Small intestine (tissue), 7 donors: ENCODE measurements at regions not wholly inside any gene's neighbourhood (a gene's known extent, or its start where the extent isn't known, plus 50 kb on each side); places are given as distances from the start of the nearest gene placed in this dataset.
"Not testable (repeated sequence)": the region's sequence is repeated elsewhere in the genome, so short reads cannot be mapped to it uniquely, and the experiment has no call there.

ENCODE experiments used
- DNase-seq, 2 donors: peaks; one replicate each; pipeline versions ENCODE4 v3.0.0 to v3.0.0-alpha.2; 2013
- FAIRE-seq: peaks from 2 replicates; lab custom pipeline; 2012; peaks lifted over from hg19 to GRCh38; lab: Jason Lieb, UNC
- H3K27ac ChIP-seq, 3 donors: one replicate each; pipeline ENCODE4 v1.5.1; 2013; ENCODE audit warnings: low read length in 2 of 3, mild to moderate bottlenecking in 2 of 3, control low read depth in 1 of 3, inconsistent platforms in 1 of 3, low read depth in 1 of 3, moderate library complexity in 1 of 3
- H3K27me3 ChIP-seq, 3 donors: one replicate each; pipeline ENCODE4 v1.6.1; 2013; ENCODE audit warnings: low read length in 3 of 3, inconsistent platforms in 1 of 3; ENCODE audit not compliant: control insufficient read depth in 3 of 3, insufficient read depth in 3 of 3
- H3K36me3 ChIP-seq, 3 donors: one replicate each; pipeline ENCODE4 v1.6.1; 2013; ENCODE audit warnings: low read length in 3 of 3, inconsistent platforms in 1 of 3, low read depth in 1 of 3, mild to moderate bottlenecking in 1 of 3, moderate library complexity in 1 of 3; ENCODE audit not compliant: control insufficient read depth in 3 of 3, insufficient read depth in 2 of 3
- H3K4me1 ChIP-seq, 3 donors: one replicate each; pipeline ENCODE4 v1.6.1; 2013; ENCODE audit warnings: low read length in 2 of 3, inconsistent platforms in 1 of 3, low read depth in 1 of 3, mild to moderate bottlenecking in 1 of 3, moderate library complexity in 1 of 3; ENCODE audit not compliant: control insufficient read depth in 3 of 3, insufficient read depth in 2 of 3
- H3K4me3 ChIP-seq, 3 donors: one replicate each; pipeline ENCODE4 v1.5.1; 2013; ENCODE audit warnings: low read length in 3 of 3, control low read depth in 1 of 3, inconsistent platforms in 1 of 3, low read depth in 1 of 3, mild to moderate bottlenecking in 1 of 3, moderate library complexity in 1 of 3
- H3K9me3 ChIP-seq, 2 donors: one replicate each; pipeline ENCODE4 v1.6.1; 2013; ENCODE audit warnings: low read depth in 1 of 2, low read length in 1 of 2; ENCODE audit not compliant: control insufficient read depth in 2 of 2, insufficient read depth in 1 of 2
- WGBS, 3 donors: extraction: QIAGEN DNeasy Blood & Tissue Kit; methylation state at CpG; one replicate each; pipeline ENCODE4 v1.1.7; 2013; 5-methylcytosine and 5-hydroxymethylcytosine counted together
- donor health status: healthy with polysubstance abuse.
- donor health status: control.
- donor health status: control.
- donor health status: Bipolar disorder and iron deficiency.
- donor health status: healthy.

DNA sequence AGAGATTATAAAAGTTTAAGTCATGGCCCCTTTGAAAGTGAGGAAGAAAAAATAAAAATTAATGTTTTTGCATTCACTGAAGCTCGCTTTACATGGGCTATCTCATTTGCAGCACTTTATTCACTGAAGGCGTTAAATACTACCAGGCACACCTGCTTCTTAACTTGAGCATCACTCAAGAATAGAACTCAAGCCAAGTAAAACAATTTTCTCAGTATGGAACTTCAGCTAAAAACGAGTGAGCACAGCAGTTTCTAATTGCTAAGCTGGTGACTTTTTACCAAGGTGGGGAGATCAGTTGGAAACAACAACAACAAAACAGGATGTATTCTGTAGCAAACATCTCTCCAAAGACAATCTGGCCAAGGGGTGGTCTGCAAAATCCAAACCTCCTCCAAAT is 405.6 kb downstream of the RAB38 start:
- WGBS, 3 donors, result 56 to 66% (median 65%) methylated on average over 3 of the region's 3 CpGs
- H3K27ac ChIP-seq, result no peak overlapping the region
- FAIRE-seq, result no peak

DNA sequence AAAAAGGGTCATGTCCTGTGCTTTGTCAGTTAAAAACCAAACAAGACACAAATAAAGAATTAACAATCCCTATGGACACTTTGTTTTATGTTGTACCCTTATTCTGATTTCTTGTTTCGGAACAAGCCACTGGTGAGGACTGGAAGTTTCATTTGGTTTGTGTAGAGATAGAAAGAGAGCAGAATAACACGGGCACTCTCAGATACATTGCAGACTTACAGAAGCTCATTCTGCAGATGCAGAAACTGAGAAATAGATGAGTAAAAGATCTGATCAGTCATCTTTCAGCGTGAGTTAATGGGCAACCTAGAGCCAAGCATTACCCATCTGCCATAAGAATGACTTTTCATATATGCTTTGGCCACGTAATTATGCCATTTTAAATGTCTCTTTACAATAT is 407.6 kb downstream of the RAB38 start:
- H3K27ac ChIP-seq, result no peak overlapping the region
- WGBS, 3 donors, result 67 to 80% (median 67%) methylated on average over 4 of the region's 4 CpGs

More for the DNA sequence above, 405.6 kb downstream of the RAB38 start:
- Histone ChIP-seq H3K36me3 (no peaks in the 10 kb centered on the region), H3K9me3 (no peaks in the 10 kb centered on the region), H3K27me3 (no peaks in the 10 kb centered on the region), H3K4me1 (no peaks in the 10 kb centered on the region), H3K4me3 (no peak overlapping the region)
- DNase-seq, result no peak

DNA sequence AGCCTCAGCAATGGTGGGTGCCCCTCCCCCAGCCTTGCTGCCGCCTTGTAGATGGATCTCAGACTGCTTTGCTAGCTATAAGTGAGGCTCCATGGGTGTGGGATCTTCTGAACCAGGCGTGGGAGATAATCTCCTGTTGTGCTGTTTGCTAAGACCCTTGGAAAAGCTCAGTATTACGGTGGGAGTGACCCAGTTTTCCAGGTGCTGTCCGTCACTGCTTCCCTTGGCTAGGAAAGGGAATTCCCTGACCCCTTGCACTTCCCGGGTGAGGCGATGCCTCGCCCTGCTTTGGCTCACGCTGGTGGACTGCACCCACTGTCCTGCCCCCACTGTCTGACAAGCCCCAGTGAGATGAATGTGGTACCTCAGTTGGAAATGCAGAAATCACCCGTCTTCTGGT is 411.2 kb downstream of the RAB38 start:
- WGBS, 3 donors, result 73 to 78% (median 74%) methylated on average over 9 of the region's 9 CpGs
- DNase-seq, H3K27ac ChIP-seq, H3K4me1 ChIP-seq, H3K4me3 ChIP-seq, H3K9me3 ChIP-seq, FAIRE-seq, H3K27me3 ChIP-seq, H3K36me3 ChIP-seq: not testable (repeated sequence)

More for the DNA sequence above, 407.6 kb downstream of the RAB38 start:
- no peaks in the 10 kb centered on the region for H3K4me1 ChIP-seq
- DNase-seq, result no peak
- no peak for FAIRE-seq
- H3K4me3 ChIP-seq, result no peak overlapping the region
- H3K27me3 ChIP-seq, result no peaks in the 10 kb centered on the region
- no peaks in the 10 kb centered on the region for H3K36me3 ChIP-seq
- H3K9me3 ChIP-seq, result no peaks in the 10 kb centered on the region

DNA sequence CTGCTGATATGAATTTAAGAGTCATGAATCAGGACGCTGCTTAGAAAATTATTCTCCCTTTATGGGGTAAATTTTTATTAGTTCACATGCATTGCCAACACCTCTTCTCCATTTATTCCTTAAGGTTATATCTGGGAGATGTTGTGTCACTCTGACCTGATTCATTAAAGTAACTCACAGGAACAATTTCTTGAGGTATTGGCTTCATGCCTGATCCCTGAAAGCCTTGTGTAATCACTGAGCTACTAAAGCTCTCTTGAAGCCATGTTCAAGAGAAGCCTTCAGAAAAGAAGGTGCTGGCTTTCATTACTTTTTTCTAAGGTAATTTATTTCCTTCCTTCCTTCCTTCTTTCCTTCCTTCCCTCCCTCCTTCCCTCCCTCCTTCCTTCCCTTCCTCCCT is 420.6 kb downstream of the RAB38 start:
- FAIRE-seq, result no peak

GRCh38 chr11:87753143-87753542 is 422.1 kb downstream of the RAB38 start:
- no peaks in the 10 kb centered on the region for H3K9me3 ChIP-seq
- 73 to 87% (median 82%) methylated on average over 2 of the region's 2 CpGs for WGBS, 3 donors
- H3K27me3 ChIP-seq, result no peaks in the 10 kb centered on the region
- FAIRE-seq, result no peak
- no peak overlapping the region for H3K27ac ChIP-seq
- H3K36me3 ChIP-seq, result no peaks in the 10 kb centered on the region
- no peak overlapping the region for H3K4me3 ChIP-seq
- H3K4me1 ChIP-seq, result no peaks in the 10 kb centered on the region
- no peak for DNase-seq

More for the DNA sequence above, 420.6 kb downstream of the RAB38 start:
- no peaks in the 10 kb centered on the region for H3K36me3 ChIP-seq
- H3K4me1 ChIP-seq, result no peaks in the 10 kb centered on the region
- no peak overlapping the region for H3K27ac ChIP-seq
- WGBS, 3 donors, result 73 to 85% (median 84%) methylated on average over 1 of the region's 1 CpG
- no peak for DNase-seq
- no peak overlapping the region for H3K4me3 ChIP-seq
- peaks cover 0 to 1% of the 10 kb centered on the region in 2 donors for H3K9me3 ChIP-seq
- no peaks in the 10 kb centered on the region for H3K27me3 ChIP-seq

DNA sequence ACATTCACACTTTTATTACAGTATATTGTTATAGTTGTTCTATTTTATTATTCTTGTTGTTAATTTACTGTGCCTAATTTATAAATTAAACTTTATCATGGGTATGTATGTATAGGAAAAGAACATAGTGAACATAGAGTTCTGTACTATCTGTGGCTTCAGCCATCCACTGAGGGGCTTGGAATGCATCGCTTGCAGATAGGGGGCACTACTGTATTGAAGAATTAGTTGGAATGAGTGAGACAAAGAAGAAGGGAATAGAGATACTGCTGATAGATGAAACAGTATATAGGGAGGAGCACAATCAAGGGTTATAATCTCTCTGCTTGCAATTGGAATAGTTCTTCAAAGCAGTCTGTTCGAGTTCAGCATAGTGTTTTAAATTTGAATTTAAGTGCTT is 432.2 kb downstream of the RAB38 start:
- DNase-seq, result no peak
- Histone ChIP-seq H3K4me3 (no peak overlapping the region), H3K27me3 (no peaks in the 10 kb centered on the region), H3K36me3 (no peaks in the 10 kb centered on the region), H3K4me1 (peaks cover 0 to 3% (median 0%) of the 10 kb centered on the region in 3 donors), H3K9me3 (no peaks in the 10 kb centered on the region), H3K27ac (no peak overlapping the region)
- FAIRE-seq, result no peak
- 37 to 50% (median 47%) methylated on average over 2 of the region's 2 CpGs for WGBS, 3 donors

DNA sequence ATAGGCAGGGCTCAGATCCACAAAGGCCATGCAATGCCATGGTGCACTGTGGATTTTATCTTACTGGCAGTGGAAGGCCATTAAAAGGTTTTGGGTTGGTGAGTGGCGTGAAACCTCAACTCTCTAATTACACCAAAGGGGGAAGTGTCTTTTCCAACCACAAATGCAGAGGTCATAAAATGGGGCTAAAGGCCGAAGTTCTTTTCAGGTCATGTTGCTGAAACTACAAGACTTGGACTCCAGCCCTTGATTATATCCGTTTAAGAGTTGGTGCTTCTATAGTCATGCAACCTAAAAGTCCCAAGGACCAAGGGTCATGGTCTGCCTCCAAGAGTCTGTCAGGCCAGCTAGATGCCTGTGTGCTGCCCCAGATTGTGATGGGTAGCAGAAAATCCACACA is 434.3 kb downstream of the RAB38 start:
- Histone ChIP-seq H3K4me3 (no peak overlapping the region), H3K27me3 (no peaks in the 10 kb centered on the region), H3K27ac (no peak overlapping the region), H3K4me1 (peaks cover 0 to 3% (median 0%) of the 10 kb centered on the region in 3 donors), H3K9me3 (no peaks in the 10 kb centered on the region), H3K36me3 (no peaks in the 10 kb centered on the region)
- WGBS, 3 donors, result 20 to 67% (median 23%) methylated on average over 3 of the region's 3 CpGs
- FAIRE-seq, result no peak
- peak; percentile 11 to 79 for DNase-seq

GRCh38 chr11:87740451-87740850 is 434.8 kb downstream of the RAB38 start:
- FAIRE-seq (no peak), DNase-seq (peak in 1 of 2 donors; percentile 41)
- Histone ChIP-seq H3K4me1 (peaks cover 0 to 3% (median 0%) of the 10 kb centered on the region in 3 donors), H3K27ac (no peak overlapping the region), H3K36me3 (no peaks in the 10 kb centered on the region), H3K27me3 (no peaks in the 10 kb centered on the region), H3K9me3 (no peaks in the 10 kb centered on the region), H3K4me3 (no peak overlapping the region)
- WGBS, 3 donors, result 26 to 50% (median 27%) methylated on average over 2 of the region's 2 CpGs

GRCh38 chr11:87739766-87740165 is 435.5 kb downstream of the RAB38 start:
- Histone ChIP-seq H3K9me3 (no peaks in the 10 kb centered on the region), H3K4me1 (peaks cover 0 to 3% (median 0%) of the 10 kb centered on the region in 3 donors), H3K27ac (no peak overlapping the region), H3K27me3 (no peaks in the 10 kb centered on the region), H3K4me3 (no peak overlapping the region), H3K36me3 (no peaks in the 10 kb centered on the region)
- 69 to 88% (median 87%) methylated on average over 1 of the region's 1 CpG for WGBS, 3 donors
- no peak for DNase-seq
- no peak for FAIRE-seq
